Astrocyte (in vitro differentiated cells and primary cell): ENCODE measurements at regions not wholly inside any gene's neighbourhood (a gene's known extent, or its start where the extent isn't known, plus 50 kb on each side); places are given as distances from the start of the nearest gene placed in this dataset.

Experiments
- DNase-seq: peaks from one replicate; pipeline ENCODE4 v3.0.0-alpha.2; 2010; ENCODE audit warnings: low read depth
- FAIRE-seq: peaks from 2 replicates; lab custom pipeline; 2011; peaks lifted over from hg19 to GRCh38; lab: Jason Lieb, UNC
- H2AFZ ChIP-seq: 2 replicates; pipeline ENCODE4 v1.6.0; 2012; ENCODE audit warnings: low read depth, low read length, inconsistent platforms
- H3K27ac ChIP-seq: 2 replicates; pipeline ENCODE4 v1.5.1; 2011; ENCODE audit warnings: low read depth, low read length, inconsistent platforms
- H3K27me3 ChIP-seq: 2 replicates; pipeline ENCODE4 v1.6.0; 2011; ENCODE audit warnings: low read length, inconsistent platforms; ENCODE audit not compliant: insufficient read depth
- H3K36me3 ChIP-seq: 2 replicates; pipeline ENCODE4 v1.5.1; 2011; ENCODE audit warnings: low read length, inconsistent platforms; ENCODE audit not compliant: insufficient read depth
- H3K4me1 ChIP-seq: 2 replicates; pipeline ENCODE4 v1.5.1; 2011; ENCODE audit warnings: low read length, inconsistent platforms; ENCODE audit not compliant: insufficient read depth
- H3K4me2 ChIP-seq: 2 replicates; pipeline ENCODE4 v1.6.0; 2012; ENCODE audit warnings: low read length, inconsistent platforms
- H3K4me3 ChIP-seq: 2 replicates; pipeline ENCODE4 v1.5.1; 2011; ENCODE audit warnings: low read depth, mild to moderate bottlenecking, low read length, inconsistent platforms; ENCODE audit not compliant: insufficient read depth
- H3K79me2 ChIP-seq: 2 replicates; pipeline ENCODE4 v1.6.0; 2012; ENCODE audit warnings: mild to moderate bottlenecking, low read length, inconsistent platforms; ENCODE audit not compliant: insufficient read depth
- H3K9ac ChIP-seq: 2 replicates; pipeline ENCODE4 v1.6.0; 2012; ENCODE audit warnings: mild to moderate bottlenecking, low read length, inconsistent platforms
- H3K9me3 ChIP-seq: 2 replicates; pipeline ENCODE4 v1.5.1; 2012; ENCODE audit warnings: low read depth, mild to moderate bottlenecking, low read length, inconsistent platforms; ENCODE audit not compliant: insufficient read depth
- H4K20me1 ChIP-seq: 2 replicates; pipeline ENCODE4 v1.6.0; 2012; ENCODE audit warnings: low read length, inconsistent platforms; ENCODE audit not compliant: insufficient read depth
- H3K27ac Mint-ChIP-seq: one replicate; pipeline ENCODE4 v1.8.0; 2021; ENCODE audit warnings: mild to moderate bottlenecking, mixed read lengths; ENCODE audit not compliant: unreplicated experiment
- H3K27me3 Mint-ChIP-seq: one replicate; pipeline ENCODE4 v1.8.0; 2021; ENCODE audit warnings: low read depth, mixed read lengths; ENCODE audit not compliant: unreplicated experiment
- H3K36me3 Mint-ChIP-seq: one replicate; pipeline ENCODE4 v1.8.0; 2021; ENCODE audit warnings: low read depth, mixed read lengths; ENCODE audit not compliant: unreplicated experiment
- H3K4me1 Mint-ChIP-seq: one replicate; pipeline ENCODE4 v1.8.0; 2021; ENCODE audit warnings: low read depth, mixed read lengths; ENCODE audit not compliant: unreplicated experiment
- H3K4me3 Mint-ChIP-seq: one replicate; pipeline ENCODE4 v1.8.0; 2021; ENCODE audit warnings: mild to moderate bottlenecking, moderate library complexity, mixed read lengths; ENCODE audit not compliant: unreplicated experiment
- H3K9me3 Mint-ChIP-seq: one replicate; pipeline ENCODE4 v1.8.0; 2021; ENCODE audit warnings: mild to moderate bottlenecking, mixed read lengths; ENCODE audit not compliant: unreplicated experiment
- EZH2 ChIP-seq: IDR thresholded peaks from 2 replicates; pipeline ENCODE4 v1.6.1; 2012; ENCODE audit warnings: mild to moderate bottlenecking, low read length, inconsistent platforms; ENCODE audit not compliant: insufficient read depth
- TF ChIP-seq, protein P1 (sequence below): IDR thresholded peaks from 2 replicates; pipeline ENCODE4 v1.5.1; 2011; ENCODE audit warnings: low read depth, mild to moderate bottlenecking, inconsistent platforms, low read length, moderate library complexity; ENCODE audit not compliant: insufficient read depth

GRCh38 chr12:46701356-46701755, 124.4 kb downstream of the SLC38A4 start:
- Histone ChIP-seq H3K4me2 (no peak overlapping the region), H3K27ac (no peak overlapping the region)
- no peak for TF ChIP-seq EZH2
- TF ChIP-seq, protein P1, sequence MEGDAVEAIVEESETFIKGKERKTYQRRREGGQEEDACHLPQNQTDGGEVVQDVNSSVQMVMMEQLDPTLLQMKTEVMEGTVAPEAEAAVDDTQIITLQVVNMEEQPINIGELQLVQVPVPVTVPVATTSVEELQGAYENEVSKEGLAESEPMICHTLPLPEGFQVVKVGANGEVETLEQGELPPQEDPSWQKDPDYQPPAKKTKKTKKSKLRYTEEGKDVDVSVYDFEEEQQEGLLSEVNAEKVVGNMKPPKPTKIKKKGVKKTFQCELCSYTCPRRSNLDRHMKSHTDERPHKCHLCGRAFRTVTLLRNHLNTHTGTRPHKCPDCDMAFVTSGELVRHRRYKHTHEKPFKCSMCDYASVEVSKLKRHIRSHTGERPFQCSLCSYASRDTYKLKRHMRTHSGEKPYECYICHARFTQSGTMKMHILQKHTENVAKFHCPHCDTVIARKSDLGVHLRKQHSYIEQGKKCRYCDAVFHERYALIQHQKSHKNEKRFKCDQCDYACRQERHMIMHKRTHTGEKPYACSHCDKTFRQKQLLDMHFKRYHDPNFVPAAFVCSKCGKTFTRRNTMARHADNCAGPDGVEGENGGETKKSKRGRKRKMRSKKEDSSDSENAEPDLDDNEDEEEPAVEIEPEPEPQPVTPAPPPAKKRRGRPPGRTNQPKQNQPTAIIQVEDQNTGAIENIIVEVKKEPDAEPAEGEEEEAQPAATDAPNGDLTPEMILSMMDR, result no peak

DNA sequence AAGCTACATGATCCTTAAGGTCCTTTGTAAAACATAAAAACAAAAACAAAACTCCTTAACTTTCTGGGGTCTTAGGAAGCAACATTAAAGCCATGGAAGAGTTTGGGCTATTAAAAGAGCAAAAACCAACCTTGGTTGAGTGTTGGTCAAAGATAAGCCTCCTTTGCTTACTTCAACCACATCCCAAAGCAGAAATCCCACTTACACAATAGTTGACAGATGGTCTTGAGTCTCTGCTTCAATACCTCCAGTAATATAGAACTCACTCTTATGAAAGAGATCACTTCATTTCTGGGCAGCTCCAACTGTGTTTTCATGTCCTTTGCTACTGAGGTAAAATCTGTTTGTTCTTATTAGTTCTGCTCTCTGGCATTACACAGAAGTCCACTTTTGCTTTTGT, 125.8 kb downstream of the SLC38A4 start:
- H3K4me3 ChIP-seq, result no peak overlapping the region
- Mint-ChIP-seq H3K27ac (no peak overlapping the region), H3K4me3 (no peak overlapping the region), H3K4me1 (peaks cover 7% of the 10 kb centered on the region), H3K9me3 (no peaks in the 10 kb centered on the region), H3K36me3 (no peaks in the 10 kb centered on the region), H3K27me3 (no peaks in the 10 kb centered on the region)
- H3K27me3 ChIP-seq, result no peaks in the 10 kb centered on the region
- no peak overlapping the region for H2AFZ ChIP-seq
- no peaks in the 10 kb centered on the region for H3K79me2 ChIP-seq
- no peak for FAIRE-seq
- no peaks in the 10 kb centered on the region for H3K9me3 ChIP-seq
- H3K27ac ChIP-seq, result no peak overlapping the region
- no peak overlapping the region for H3K4me2 ChIP-seq
- no peak for DNase-seq
- H3K4me1 ChIP-seq, result no peaks in the 10 kb centered on the region
- no peak overlapping the region for H3K9ac ChIP-seq
- H4K20me1 ChIP-seq, result no peaks in the 10 kb centered on the region
- no peaks in the 10 kb centered on the region for H3K36me3 ChIP-seq
- TF ChIP-seq, protein P1, result no peak
- no peak for TF ChIP-seq EZH2

More at GRCh38 chr12:46701356-46701755, 124.4 kb downstream of the SLC38A4 start:
- H3K27ac Mint-ChIP-seq, result no peak overlapping the region
- H3K36me3 Mint-ChIP-seq, result no peaks in the 10 kb centered on the region
- no peaks in the 10 kb centered on the region for H3K9me3 Mint-ChIP-seq
- no peak for DNase-seq
- no peaks in the 10 kb centered on the region for H3K27me3 ChIP-seq
- peaks cover 7% of the 10 kb centered on the region for H3K4me1 Mint-ChIP-seq
- no peaks in the 10 kb centered on the region for H3K9me3 ChIP-seq
- no peak overlapping the region for H3K4me3 Mint-ChIP-seq
- no peak overlapping the region for H3K9ac ChIP-seq
- H3K79me2 ChIP-seq, result no peaks in the 10 kb centered on the region
- no peaks in the 10 kb centered on the region for H3K4me1 ChIP-seq
- H2AFZ ChIP-seq, result no peak overlapping the region
- no peaks in the 10 kb centered on the region for H3K27me3 Mint-ChIP-seq
- H4K20me1 ChIP-seq, result no peaks in the 10 kb centered on the region
- no peak overlapping the region for H3K4me3 ChIP-seq
- H3K36me3 ChIP-seq, result no peaks in the 10 kb centered on the region
- FAIRE-seq, result no peak

GRCh38 chr12:46698003-46698402, 127.8 kb downstream of the SLC38A4 start:
- H3K79me2 ChIP-seq, result no peaks in the 10 kb centered on the region
- DNase-seq (no peak), FAIRE-seq (no peak)
- Mint-ChIP-seq H3K36me3 (no peaks in the 10 kb centered on the region), H3K27ac (no peak overlapping the region), H3K9me3 (no peaks in the 10 kb centered on the region), H3K4me3 (no peak overlapping the region), H3K27me3 (no peaks in the 10 kb centered on the region), H3K4me1 (peaks cover 7% of the 10 kb centered on the region)
- no peak overlapping the region for H3K27ac ChIP-seq
- no peak overlapping the region for H2AFZ ChIP-seq
- H3K4me1 ChIP-seq, result no peaks in the 10 kb centered on the region
- TF ChIP-seq EZH2, result no peak
- H3K27me3 ChIP-seq, result no peaks in the 10 kb centered on the region
- no peak overlapping the region for H3K4me2 ChIP-seq
- H3K9me3 ChIP-seq, result no peaks in the 10 kb centered on the region
- no peaks in the 10 kb centered on the region for H3K36me3 ChIP-seq
- no peaks in the 10 kb centered on the region for H4K20me1 ChIP-seq
- H3K4me3 ChIP-seq, result no peak overlapping the region
- H3K9ac ChIP-seq, result no peak overlapping the region
